HuH-7 (cell line): ENCODE measurements at regions not wholly inside any gene's neighbourhood (a gene's known extent, or its start where the extent isn't known, plus 50 kb on each side); places are given as distances from the start of the nearest gene placed in this dataset.

Experiments
- DNase-seq: peaks from one replicate; pipeline ENCODE4 v3.0.0; 2011; ENCODE audit warnings: low spot score

DNA sequence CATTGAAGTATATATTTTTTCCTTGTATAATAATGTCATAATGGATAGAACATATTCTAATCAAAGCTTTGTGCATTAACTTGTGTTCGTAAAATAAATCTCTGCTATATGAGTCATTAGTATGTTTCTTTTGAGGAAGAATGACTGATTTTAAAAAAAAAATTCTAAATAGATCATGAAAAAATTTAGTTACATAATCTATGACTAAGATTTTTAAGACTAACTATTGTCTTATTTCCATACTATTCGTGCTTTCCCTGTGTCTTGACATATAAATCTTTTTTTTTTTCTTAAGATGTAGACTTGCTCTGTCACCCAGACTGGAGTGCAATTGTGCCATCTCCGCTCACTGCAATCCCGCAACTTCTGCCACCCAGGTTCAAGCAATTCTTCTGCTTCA lies 226.1 kb downstream of the DSEL start:
- DNase-seq, result no peak

DNA sequence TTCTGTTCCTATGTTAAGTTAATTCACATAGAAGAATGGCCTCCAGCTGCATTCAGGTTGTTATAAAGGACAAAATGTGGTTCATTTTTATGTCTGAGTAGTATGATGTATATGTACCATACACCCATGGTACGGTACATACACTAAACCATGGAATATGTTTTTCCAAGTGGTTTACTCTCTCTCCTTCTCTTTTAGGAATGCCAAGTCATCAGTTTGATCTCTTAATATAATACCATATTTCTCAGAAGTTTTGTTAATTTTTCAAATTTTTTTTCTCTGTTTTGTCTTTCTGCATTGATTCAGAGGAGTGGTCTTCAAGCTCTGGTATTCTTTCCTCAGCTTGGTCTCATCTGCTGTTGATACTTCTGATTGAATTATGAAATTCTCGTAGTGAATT lies 230.9 kb downstream of the DSEL start:
- DNase-seq, result no peak

DNA sequence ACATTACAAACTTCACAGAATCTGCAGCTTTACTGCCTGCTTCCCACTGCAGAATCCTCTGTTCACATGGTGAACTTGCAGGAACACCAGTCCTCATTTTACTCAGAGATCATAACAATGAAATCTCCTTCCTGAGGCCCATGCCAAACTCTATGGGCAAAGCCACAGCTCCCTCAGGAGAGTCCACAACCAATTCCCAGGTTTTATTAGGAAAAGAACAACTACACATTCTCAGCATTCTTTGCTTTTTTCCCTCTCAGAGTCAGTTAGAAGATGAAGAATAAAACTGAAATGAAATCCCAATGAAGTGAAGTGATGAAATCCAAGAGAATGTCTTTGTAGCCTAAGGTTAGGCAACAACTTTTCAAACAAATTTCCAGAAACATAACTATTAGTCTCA lies 233.7 kb downstream of the DSEL start:
- DNase-seq, result no peak

DNA sequence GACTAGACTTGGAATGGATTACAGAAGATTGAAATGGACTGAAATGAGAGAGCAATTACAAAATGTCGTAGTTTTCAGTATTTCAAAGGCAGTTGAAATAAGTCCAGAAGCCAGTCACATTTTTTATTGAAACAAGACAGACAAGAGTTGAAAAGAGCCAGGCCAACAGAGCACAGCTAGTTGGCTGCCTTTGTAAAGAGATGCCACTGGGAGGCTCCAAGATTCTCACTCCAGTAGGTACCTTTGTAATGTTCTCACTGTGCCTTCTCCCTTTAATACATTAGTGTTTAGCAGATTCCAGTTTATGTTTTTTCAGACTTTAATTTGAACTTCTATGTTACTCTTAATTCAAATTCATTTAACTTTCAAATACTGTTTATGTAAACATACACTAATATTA lies 234.8 kb downstream of the DSEL start:
- no peak for DNase-seq

DNA sequence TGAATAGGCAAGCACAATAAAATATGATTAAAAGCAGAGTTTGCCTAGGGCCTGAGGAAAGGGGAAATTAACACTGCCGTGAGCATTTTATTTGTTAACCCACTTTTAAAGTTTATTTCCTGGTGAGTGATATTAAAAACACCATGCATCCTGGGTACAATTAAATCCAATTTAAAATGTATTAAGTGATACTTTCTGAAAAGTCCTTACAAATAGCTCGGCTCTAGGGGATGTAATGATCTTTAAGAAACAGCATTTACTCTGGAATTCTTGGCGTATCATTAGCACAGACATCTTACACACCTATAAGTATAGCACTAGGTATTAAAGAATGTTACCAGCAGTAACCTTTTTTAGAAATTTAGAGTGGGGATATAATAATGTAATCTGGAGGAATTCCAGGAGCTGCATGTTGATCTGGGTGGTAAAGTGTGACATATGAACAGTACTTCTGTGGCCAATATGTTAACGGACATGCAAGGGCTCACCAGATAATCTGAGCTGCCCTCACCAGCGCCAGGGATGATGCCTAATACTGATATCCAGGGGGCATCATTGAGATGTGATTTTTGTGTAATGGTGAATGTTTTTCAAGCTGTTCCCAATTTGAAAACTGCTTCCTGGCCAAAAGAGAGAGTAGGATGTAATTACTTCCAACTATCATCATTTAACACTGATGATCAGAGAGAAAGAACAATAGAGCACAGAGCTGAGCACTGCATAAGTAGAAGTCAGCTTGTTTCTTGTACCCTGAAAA lies 235.9 kb downstream of the DSEL start:
- DNase-seq, result no peak

DNA sequence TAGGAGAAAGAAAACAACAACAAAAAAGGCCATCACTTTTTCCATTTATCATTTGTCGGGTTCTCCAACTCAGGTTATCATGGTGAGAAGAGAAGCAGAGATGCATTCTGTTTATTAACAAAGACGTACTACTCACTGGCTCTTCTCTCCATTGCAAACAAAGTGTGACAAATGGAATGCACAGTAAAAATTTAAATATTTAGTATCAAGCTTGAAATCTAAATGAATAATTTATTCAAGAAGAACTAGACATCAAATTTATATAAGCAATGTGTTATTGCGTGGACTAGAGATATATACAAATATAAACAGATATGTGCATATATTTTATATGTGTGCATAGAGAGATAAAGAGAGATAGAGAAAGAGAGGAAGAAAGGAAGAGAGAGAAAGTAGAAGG lies 236.5 kb downstream of the DSEL start:
- no peak for DNase-seq

DNA sequence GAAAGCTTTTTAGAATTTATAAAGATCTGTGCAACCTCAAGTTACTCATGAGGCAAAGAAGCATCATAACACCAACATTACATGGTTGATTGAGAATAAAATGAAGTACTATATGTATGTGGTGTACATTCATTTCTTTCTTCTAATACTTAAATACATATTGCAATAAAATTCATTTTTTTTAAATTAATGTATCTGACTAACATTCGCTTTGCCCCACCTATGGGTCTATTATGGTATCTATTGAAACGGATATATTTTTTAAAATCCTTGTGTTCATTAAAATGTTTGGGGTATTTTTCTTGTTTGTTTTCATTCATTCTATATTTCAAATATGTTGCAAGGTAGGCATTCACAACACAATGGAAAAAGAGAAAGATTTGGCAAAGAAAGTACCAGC lies 237.5 kb downstream of the DSEL start:
- DNase-seq, result no peak

DNA sequence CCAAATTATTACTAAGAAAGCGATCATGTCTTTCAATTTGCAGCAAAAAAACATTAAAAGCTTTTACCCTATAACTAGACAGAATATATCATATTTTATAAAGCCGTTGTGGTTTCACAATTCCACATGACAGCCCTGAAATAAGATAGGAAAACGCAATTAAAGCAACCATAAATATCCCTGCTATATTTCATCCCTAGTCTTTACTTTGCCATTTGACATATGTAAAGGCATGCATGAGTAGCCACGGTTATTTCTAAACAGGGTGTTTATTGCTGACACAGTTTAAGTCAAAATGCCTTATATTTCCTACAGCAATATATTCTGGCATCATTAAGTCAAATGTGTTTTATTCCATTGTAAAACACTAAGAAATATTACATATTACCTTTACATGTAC lies 239.9 kb downstream of the DSEL start:
- DNase-seq, result no peak

DNA sequence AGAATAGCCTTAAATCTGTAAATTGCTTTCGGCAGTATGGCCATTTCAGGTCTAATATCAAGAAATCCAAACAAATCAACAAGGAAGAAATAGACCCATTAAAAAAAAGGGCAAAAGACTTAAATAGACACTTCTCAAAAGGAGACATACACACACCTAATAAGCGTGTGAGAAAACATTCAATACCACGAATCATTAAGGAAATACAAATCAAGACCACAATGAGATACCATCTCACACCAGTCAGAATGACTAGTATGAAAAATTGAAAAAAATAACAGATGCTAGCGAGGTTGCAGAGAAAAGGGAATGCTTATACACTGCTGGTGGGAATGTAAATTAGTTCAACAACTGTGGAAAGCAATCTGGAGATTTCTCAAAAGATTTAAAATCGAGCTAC lies 243.2 kb downstream of the DSEL start:
- no peak for DNase-seq

DNA sequence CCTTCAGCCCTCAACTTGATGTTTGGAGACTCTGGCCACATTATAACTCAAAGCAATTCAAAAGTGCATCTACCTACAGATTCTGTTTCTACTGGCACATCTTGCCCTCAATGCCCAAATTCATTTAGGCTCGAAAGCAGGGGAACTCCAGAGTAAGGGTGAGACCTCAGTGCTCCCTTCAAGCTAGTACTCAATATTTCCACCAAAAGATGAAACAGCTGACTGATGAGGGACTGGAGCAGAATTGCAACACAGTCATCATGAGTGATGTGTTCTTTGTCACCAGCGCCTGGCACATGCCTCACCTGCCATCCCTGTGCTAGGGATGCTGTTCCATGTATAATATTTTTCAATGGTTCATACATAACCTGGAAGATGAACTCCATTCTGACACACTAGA lies 247.3 kb downstream of the DSEL start:
- no peak for DNase-seq

DNA sequence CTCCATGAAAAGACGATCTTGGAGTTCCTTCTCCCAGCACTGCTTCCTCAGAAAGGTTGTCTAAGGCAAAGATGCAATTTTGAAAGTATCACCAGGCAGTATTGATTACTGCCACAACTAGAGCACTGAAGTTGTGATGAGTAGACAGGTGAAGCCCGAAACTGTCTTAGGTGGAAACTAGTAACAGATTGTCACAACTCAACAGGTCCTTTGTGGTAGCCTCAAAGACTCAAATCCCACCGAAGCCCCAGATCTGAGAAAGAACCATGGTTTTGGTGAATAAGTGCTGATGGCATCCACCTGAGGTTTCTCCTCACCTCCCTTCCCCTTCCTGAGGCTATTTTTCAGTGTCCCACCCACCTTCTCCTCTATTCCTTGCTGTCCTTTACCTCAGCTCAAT lies 248.0 kb downstream of the DSEL start:
- DNase-seq, result no peak

DNA sequence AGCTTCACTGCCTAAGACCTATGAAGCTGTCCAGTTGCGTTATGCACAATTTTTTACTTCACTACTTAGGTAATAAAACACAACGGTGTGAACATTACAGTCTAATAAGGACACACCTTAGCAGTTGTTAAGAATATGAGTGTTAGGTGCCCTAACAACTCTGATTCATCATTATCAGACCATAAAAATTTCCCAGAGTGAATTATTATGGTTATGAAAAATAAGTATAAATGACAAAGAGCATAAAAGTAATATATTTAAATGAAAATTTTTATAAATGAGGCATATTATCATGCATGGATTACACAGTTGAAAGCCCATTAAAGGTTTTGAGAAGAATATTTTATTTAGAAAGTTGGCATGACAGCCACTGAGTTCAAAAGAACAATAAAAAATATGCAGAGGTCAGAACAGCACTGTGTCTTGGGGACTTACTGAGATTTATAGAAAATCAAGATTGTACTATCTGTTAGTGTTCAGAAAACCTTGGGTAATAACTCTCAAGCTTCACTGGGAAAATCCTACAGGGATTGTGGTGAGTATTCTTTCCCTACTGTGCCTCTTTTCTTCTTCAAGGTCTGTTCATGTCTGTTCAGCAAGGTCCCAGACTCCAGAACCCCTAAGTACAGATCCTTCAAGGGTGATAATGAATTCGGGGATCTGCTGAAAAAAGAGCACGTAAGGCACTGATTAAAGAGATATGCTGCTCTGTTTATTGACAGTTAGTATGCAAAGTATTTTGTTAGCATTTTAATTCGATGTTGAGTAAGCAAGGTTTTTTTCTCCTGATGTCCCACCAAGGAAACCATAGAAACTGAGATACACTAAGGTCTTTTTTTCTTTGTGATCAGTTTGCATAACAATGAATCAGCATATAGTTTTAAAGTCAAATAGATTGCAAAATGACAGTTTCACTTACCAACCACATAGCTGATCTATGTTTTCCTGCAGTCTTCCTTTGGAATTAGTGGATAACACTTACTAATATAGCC lies 250.0 kb downstream of the DSEL start:
- no peak for DNase-seq

DNA sequence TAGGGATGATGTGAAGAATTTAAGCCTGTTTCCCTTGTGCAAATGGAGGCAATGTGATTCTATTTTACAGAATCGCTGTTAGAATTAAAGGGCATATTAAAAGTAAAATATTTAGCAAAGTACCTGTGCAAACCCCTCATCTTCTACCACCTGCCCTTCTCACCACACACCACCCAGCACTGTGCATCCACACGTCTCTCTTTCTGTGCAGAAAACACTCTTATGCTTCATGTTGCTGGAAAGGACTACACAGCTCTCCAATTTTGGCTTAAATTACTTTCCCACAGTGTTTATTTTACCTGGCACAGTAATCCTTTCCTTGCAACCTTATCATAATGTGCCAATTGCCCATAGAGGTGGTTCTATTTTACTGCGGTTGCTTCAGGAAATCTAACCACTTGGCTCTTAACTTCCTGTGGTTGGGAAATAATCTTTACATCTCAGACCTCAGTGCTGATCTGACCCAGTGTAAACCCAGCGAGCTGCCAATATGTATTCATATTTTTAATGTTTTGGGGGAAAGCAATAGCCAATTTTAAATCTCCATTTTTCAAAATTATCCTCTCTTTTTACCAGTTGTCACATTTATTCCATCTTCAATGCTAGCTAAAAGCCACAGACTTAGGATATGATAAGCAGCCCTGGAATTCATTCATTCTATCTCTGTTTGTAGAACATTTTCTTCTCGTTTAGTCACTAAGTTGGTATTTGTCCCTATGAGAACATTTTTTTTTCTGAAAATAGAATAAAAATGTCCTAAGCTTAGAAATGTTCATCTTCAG lies 250.9 kb downstream of the DSEL start:
- DNase-seq, result no peak

DNA sequence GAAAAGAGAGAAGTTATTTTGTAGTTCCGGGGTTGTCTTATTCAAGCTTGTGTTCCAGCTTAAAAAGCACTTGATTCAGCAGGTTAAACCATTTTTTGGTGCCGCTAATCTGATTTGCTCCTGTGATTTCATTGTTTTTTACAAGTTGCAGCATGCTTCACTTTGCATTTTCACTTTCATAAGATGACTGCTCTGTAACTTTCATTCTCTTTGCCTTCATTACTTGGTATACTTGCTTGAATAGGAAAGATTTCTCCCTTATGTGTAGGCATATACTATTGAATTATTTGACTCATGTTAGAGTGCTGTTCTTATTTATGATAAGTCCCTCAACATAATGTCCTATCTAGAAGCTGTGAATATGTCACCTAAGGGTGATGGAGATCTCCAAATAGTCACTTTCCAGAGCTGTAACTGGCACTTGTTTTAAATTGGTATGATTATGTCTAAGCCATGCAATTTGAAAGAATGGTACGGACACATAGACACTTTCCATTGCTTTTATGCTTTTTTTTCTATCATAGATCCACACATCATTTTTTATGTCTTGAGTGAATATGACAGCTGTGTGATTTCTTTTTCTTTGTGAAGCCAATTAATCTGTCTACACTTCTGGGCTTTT lies 254.5 kb downstream of the DSEL start:
- DNase-seq, result no peak

DNA sequence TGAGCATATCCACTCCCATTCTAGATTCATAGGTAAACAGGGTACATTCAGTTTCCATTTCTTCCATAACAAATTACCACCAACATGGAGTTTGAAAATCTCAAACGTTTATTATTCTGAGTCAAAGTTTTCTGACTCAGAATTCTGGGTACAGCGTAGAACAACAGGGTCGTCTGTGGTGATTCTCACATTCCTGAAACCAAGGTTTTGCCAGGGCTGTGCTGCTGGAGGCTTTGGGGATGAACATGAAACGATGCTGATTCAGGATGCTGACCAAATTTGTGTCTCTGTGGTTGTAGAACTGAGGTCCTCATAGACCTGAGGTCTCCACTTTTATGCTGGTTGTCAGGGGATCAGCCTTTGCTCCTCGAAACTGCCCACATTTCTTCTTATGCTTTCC lies 255.7 kb downstream of the DSEL start:
- no peak for DNase-seq

DNA sequence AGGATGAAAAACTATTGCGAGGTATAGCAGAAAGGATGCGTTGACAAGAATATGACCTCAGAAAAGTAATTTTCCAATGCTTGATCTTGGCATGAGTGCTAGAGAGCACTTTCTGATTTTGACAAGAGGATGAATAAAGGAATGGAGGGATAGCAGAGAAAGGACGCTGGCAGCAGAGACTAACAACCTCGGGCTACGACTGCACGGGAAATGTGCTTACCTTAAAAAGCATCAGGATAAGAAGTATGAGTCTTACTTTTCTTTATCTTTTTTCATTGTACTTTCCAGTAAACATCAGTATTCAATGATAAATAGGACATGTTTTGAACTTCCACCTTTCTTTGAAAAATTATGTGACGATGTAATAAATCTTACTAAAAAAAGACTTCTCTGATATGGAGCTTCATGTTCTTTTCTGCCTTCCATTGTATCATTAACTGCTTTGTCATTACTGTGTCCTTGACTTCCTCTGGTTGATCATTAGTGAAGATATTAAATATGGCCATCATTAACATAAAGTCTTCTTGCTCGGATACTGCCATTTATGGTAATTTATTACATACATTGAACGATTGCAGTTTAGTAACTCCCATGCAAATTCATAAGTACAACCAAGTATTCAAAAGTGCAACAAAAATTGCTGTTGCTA lies 265.6 kb downstream of the DSEL start:
- DNase-seq, result no peak

DNA sequence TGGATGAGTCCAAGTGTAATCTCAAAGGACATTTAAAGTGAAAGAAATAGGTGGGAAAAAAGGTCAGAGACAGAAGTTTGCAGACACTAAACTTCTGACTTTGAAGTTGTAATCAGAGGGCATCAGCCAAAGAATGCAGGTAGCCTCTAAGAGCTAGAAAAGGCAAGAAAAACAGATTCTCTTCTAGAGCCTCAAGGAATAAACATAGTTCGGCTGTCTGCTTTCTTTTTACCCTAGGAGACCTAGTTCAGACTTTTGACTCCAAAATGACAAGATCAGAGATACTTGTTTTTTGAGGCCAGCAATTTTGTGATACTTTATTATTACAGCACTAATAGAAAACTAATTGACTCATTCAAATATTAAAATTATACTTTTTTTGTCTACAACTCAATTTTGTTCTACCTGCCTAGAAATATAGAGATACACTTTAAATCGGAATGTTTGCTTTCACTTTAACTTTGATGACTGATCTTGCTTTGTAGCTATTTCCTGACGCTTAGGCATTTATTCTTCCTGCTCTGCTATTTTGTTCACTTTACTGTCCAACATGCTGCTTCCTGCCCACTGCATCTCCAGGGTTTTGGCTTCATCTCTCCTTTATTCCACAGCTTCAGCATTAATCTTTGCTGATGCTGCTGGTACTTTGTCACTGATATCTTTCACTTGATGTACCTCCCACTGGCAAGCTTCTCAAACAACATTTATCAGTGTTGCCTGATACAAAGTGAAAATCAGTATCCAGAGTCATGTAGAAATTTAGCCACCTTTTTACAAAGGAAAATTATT lies 272.5 kb downstream of the DSEL start:
- DNase-seq, result no peak

DNA sequence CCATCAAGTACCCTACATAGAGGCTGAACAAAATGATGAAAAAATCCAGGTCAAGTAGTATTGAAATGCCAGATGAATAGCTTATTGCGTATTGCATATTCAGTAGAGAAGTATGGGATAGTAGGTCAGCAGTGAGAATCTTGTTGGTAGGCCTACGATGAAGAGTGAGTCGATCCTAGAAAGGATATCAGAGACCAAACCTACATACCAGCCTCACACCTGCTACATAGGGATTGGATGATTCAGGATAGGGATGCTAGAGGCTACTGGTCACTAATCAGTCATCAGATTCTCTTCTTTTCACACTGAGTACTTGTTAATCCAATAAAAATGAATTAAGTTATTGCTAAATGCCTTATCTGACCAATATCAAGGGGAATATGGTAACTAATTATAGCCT lies 274.5 kb downstream of the DSEL start:
- no peak for DNase-seq

DNA sequence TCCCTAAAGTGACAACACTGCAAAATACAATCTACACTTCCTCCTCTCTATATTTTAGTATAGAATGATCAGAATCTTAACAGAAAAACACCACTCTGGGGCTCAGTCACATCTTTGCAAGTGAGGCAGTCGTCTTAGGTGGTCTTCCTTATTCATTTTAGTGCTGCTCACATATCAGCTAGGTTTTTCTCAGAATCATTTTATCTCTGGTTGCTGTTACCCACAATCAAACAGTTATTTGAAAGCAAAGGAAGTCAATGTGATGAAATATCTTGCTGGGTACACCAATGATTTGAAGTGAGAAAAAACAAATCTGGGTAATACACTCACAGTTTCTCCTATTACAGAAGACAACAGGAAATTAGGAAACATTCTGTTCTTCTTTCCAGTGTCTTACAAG lies 275.2 kb downstream of the DSEL start:
- no peak for DNase-seq

DNA sequence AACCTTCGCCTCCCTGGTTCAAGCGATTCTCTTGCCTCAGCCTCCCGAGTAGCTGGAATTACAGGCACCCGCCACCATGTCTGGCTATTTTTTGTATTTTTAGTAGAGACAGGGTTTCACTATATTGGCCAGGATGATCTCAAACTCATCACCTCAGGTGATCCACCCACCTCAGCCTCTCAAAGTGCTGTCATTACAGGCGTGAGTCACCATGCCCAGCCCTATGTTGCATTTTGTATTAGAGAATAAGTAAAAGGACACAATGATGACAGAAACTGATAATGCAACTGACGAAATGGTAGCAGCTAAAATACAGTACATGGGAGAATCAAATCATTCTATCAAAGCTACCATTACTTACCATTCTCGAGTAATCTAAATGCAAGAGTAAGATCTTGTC lies 276.7 kb downstream of the DSEL start:
- no peak for DNase-seq

DNA sequence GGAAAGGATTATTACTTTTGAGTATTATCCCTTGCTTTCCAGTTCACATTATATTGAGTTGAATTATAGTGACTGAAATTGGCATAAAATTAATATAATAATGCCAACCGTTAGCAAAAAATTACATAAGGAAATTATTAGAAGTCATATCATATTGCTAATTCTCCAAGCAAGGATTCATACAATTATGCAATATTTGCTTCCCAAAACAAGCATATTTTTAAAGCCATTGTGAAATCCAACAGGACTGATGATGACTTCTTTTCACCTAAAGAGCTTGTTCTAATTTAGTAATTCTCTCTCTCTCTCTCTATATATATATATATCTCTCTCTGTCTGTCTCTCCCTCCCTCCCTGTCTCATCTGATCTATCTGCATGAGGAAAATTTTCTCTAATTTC lies 283.5 kb downstream of the DSEL start:
- no peak for DNase-seq
